Stimulated activated CD8-positive, alpha-beta memory T cell treated with anti-CD3 and anti-CD28 coated beads, Interleukin-4, amount 100 ng/mL, for 48 hours (primary cell): ENCODE measurements at regions not wholly inside any gene's neighbourhood (a gene's known extent, or its start where the extent isn't known, plus 50 kb on each side); places are given as distances from the start of the nearest gene placed in this dataset.
A peak's percentile ranks its signal among the peaks of the same experiment; 100 is the strongest.
"Not testable (repeated sequence)": the region's sequence is repeated elsewhere in the genome, so short reads cannot be mapped to it uniquely, and the experiment has no call there.

Experiments used
- DNase-seq: peaks from one replicate; pipeline ENCODE4 v3.0.0-alpha.2; 2020

GRCh38 chr7:112981966-112982365, 104.7 kb downstream of the GPR85 start:
- DNase-seq: no peak

GRCh38 chr7:112979055-112979454, 107.6 kb downstream of the GPR85 start:
- not testable (repeated sequence) for DNase-seq

- DNase-seq: not testable (repeated sequence)
Measured at GRCh38 chr7:112977244-112977955, 109.2 kb downstream of the GPR85 start.

GRCh38 chr7:112970771-112971170, 115.9 kb downstream of the GPR85 start:
- no peak for DNase-seq

GRCh38 chr7:112969946-112970345, 116.7 kb downstream of the GPR85 start:
- DNase-seq: no peak

- no peak for DNase-seq
Measured at GRCh38 chr7:112965506-112965905, 121.1 kb downstream of the GPR85 start.

- no peak for DNase-seq
Measured at GRCh38 chr7:112963634-112964033, 123.0 kb downstream of the GPR85 start.

GRCh38 chr7:112962815-112963214, 123.8 kb downstream of the GPR85 start:
- DNase-seq: no peak

GRCh38 chr7:112959276-112959675, 127.4 kb downstream of the GPR85 start:
- no peak for DNase-seq

GRCh38 chr7:112958775-112959174, 127.9 kb downstream of the GPR85 start:
- DNase-seq: no peak

GRCh38 chr7:112957901-112958300, 128.7 kb downstream of the GPR85 start:
- DNase-seq: no peak

- DNase-seq: not testable (repeated sequence)
Measured at GRCh38 chr7:112953031-112953430, 133.6 kb downstream of the GPR85 start.

GRCh38 chr7:112951070-112951469, 135.6 kb downstream of the GPR85 start:
- DNase-seq: no peak

GRCh38 chr7:112949682-112950081, 136.9 kb downstream of the GPR85 start:
- not testable (repeated sequence) for DNase-seq

- no peak for DNase-seq
Measured at GRCh38 chr7:112946350-112946749, 140.3 kb downstream of the GPR85 start.

- DNase-seq: no peak
Measured at GRCh38 chr7:112945046-112945445, 141.6 kb downstream of the GPR85 start.

- no peak for DNase-seq
Measured at GRCh38 chr7:112942981-112943380, 143.6 kb downstream of the GPR85 start.

GRCh38 chr7:112942125-112942524, 144.5 kb downstream of the GPR85 start:
- DNase-seq: not testable (repeated sequence)

- DNase-seq: no peak
Measured at GRCh38 chr7:112940314-112940732, 146.3 kb downstream of the GPR85 start.

GRCh38 chr7:112939574-112940313, 146.9 kb downstream of the GPR85 start:
- DNase-seq: peak; percentile 98

GRCh38 chr7:112938863-112939573, 147.6 kb downstream of the GPR85 start:
- DNase-seq: peak; percentile 63

- no peak for DNase-seq
Measured at GRCh38 chr7:112937651-112938415, 147.6 kb upstream of the TMEM168 start.

GRCh38 chr7:112933598-112933997, 143.4 kb upstream of the TMEM168 start:
- DNase-seq: no peak
